Omental fat pad (tissue), 3 donors: ENCODE measurements at regions not wholly inside any gene's neighbourhood (a gene's known extent, or its start where the extent isn't known, plus 50 kb on each side); places are given as distances from the start of the nearest gene placed in this dataset.

Experiments
- ATAC-seq: fragments of 150-250 bp; one replicate; pipeline ENCODE4 v1.9.1; 2016; ENCODE audit warnings: mild to moderate bottlenecking, moderate library complexity; ENCODE audit not compliant: low FRiP score
- DNase-seq: peaks from one replicate; pipeline ENCODE4 v3.0.0-alpha.2; 2019; ENCODE audit warnings: low spot score
- TF ChIP-seq, protein P1 (sequence below), 3 donors: fragments of 450-650 bp; IDR thresholded peaks; one replicate each; pipeline ENCODE4 v1.5.1; 2016 to 2017; ENCODE audit warnings: antibody characterized with exemption in 3 of 3, mild to moderate bottlenecking in 3 of 3, moderate library complexity in 2 of 3

- TF ChIP-seq, protein P1, sequence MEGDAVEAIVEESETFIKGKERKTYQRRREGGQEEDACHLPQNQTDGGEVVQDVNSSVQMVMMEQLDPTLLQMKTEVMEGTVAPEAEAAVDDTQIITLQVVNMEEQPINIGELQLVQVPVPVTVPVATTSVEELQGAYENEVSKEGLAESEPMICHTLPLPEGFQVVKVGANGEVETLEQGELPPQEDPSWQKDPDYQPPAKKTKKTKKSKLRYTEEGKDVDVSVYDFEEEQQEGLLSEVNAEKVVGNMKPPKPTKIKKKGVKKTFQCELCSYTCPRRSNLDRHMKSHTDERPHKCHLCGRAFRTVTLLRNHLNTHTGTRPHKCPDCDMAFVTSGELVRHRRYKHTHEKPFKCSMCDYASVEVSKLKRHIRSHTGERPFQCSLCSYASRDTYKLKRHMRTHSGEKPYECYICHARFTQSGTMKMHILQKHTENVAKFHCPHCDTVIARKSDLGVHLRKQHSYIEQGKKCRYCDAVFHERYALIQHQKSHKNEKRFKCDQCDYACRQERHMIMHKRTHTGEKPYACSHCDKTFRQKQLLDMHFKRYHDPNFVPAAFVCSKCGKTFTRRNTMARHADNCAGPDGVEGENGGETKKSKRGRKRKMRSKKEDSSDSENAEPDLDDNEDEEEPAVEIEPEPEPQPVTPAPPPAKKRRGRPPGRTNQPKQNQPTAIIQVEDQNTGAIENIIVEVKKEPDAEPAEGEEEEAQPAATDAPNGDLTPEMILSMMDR (IDR thresholded peaks at IDR 0.05) = no peak
- DNase-seq (no peak), ATAC-seq (no peak)
Observed at GRCh38 chr13:78934336-78934735, 275.4 kb upstream of the OBI1 start.

GRCh38 chr13:78915015-78915414 lies 256.1 kb upstream of the OBI1 start:
- no peak for ATAC-seq
- TF ChIP-seq, protein P1 (IDR thresholded peaks at IDR 0.05) = no peak
- no peak for DNase-seq

- TF ChIP-seq, protein P1 (IDR thresholded peaks at IDR 0.05) = no peak
- no peak for DNase-seq
- no peak for ATAC-seq
Observed at GRCh38 chr13:78913656-78914055, 254.7 kb upstream of the OBI1 start.

DNA sequence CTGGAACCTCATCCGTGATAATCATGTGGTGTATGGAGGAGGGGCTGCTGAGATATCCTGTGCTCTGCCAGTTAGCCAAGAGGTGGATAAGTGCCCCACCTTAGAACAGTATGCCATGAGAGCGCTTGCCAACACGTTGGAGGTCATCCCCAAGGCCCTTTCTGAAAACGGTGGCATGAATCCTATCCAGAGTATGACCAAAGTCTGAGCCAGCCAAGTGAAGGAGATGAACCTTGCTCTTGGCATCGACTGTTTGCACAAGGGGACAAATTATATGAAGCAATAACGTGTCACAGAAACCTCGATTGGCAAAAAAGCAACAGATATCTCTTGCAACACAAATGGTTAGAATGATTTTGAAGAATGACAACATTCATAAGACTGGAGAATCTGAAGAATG lies 251.2 kb upstream of the OBI1 start:
- DNase-seq (no peak), ATAC-seq (no peak)
- TF ChIP-seq, protein P1 (IDR thresholded peaks at IDR 0.05) = no peak

DNA sequence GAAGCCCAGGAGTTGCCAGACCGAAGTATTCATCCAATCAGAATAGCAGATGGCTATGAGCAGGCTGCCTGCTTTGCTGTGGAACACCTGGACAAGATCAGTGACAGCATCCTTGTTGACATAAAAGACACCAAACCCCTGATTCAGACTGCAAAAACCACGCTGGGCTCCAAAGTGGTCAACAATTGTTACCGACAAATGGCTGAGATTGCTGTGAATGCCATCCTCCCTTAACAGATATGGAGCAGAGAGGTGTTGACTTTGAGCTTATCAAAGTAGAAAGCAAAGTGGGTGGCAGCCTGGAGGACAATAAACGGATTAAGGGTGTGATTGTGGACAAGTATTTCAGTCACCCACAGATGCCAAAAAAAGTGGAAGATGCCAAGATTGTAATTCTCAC lies 250.3 kb upstream of the OBI1 start:
- TF ChIP-seq, protein P1 (IDR thresholded peaks at IDR 0.05) = no peak
- DNase-seq (no peak), ATAC-seq (no peak)

DNA sequence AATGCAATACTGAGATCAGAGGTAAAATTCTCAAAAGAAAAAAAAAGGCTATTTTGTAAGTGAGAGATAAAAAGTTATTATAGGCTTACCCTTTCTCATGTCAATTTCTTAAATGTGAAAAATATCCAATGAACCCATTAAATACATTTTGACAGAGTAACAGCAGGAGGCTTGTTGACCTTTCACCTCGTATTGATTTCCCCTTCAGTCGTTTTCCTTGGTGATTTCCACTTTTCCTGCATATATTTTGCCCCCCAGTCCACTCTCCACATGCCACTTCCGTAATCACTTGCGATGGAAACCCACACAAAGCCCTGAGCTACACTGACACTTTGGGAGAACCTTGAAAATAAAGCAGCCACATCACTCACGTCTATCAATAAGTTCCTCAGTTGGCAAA lies 248.1 kb upstream of the OBI1 start:
- TF ChIP-seq, protein P1 (IDR thresholded peaks at IDR 0.05) = no peak
- ATAC-seq (no peak), DNase-seq (no peak)

DNA sequence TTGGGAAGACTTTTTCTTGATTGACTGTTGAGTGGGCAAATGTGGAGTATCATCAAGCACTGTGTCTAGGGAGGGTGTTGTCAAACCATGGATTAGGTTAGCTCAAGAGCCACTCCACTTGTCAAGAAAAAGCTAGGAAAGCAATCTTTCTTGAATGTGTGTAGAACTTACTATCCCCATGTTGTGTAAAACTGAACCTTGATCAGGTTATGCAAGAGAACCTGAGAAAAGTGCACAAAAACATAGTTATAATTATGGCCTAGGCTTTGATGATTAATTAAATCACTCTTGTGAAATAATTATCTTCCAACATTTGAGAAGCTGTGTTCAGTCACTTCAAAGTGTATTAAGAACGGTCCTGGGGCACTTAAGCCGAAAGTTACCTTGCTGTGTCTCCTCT lies 238.2 kb upstream of the OBI1 start:
- no peak for DNase-seq
- TF ChIP-seq, protein P1 (IDR thresholded peaks at IDR 0.05) = no peak

More for the DNA sequence above, 238.2 kb upstream of the OBI1 start:
- ATAC-seq = no peak
